ENCODE measurements at regions not wholly inside any gene's neighbourhood (a gene's known extent, or its start where the extent isn't known, plus 50 kb on each side); places are given as distances from the start of the nearest gene placed in this dataset.

DNA sequence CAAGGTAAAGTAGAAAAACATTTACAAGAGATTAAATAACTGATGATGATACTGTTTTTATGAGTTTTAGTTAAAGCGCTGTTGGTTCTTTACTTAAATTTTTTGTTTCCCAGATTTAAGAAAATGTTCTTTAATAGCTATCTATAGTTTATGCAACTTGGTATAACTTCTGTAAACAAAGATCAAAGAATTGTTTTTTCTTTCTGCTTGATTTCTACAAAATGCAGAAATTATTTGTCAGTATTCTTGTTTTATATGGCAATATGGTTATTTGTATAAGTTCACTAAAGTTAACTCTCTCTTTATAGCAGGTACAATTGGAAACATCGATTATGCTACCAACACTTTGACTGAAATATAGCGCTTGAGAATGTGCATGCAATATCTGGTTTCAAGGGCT lies 2465.1 kb upstream of the PCDH20 start:
- H3K4me1 ChIP-seq (ENCODE audit: insufficient read depth), result no peaks in the 10 kb centered on the region
- no peak overlapping the region for H3K4me3 ChIP-seq
- TF ChIP-seq EP300 (IDR thresholded peaks at IDR 0.05) (no peak), POLR2A (IDR thresholded peaks at IDR 0.05) (no peak)
- TF ChIP-seq, protein P1, sequence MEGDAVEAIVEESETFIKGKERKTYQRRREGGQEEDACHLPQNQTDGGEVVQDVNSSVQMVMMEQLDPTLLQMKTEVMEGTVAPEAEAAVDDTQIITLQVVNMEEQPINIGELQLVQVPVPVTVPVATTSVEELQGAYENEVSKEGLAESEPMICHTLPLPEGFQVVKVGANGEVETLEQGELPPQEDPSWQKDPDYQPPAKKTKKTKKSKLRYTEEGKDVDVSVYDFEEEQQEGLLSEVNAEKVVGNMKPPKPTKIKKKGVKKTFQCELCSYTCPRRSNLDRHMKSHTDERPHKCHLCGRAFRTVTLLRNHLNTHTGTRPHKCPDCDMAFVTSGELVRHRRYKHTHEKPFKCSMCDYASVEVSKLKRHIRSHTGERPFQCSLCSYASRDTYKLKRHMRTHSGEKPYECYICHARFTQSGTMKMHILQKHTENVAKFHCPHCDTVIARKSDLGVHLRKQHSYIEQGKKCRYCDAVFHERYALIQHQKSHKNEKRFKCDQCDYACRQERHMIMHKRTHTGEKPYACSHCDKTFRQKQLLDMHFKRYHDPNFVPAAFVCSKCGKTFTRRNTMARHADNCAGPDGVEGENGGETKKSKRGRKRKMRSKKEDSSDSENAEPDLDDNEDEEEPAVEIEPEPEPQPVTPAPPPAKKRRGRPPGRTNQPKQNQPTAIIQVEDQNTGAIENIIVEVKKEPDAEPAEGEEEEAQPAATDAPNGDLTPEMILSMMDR (IDR thresholded peaks at IDR 0.05), result no peak
- no peaks in the 10 kb centered on the region for H3K27me3 ChIP-seq
- H3K36me3 ChIP-seq, result no peaks in the 10 kb centered on the region
- no peak overlapping the region for H3K27ac ChIP-seq
- 62 to 83% (median 81%) methylated on average over 3 of the region's 3 CpGs for WGBS, 3 donors
- H3K9me3 ChIP-seq, result no peaks in the 10 kb centered on the region
- intact Hi-C loops (cut with DNase I), result no loop called here
- DNase-seq, result no peak

DNA sequence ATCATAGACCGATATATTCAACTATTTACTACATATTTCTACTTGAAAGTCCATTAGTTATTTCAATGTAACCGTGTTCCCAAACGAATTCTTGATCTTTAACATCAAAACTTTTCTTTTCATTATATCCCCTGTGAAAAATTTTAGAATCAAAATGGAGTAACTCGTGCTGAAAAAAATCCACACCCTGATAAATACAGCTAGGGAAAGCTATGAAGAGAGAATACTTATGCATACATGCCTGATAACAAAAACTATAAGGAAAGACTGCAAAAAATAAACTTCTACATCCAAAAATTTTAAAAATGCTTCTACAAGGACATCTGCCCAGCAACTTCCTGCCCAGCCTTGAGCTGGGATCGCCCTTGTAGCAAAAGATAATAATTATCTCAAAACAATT lies 2458.3 kb upstream of the PCDH20 start:
- H3K27me3 ChIP-seq, result no peaks in the 10 kb centered on the region
- no peaks in the 10 kb centered on the region for H3K4me1 ChIP-seq (ENCODE audit: insufficient read depth)
- TF ChIP-seq, protein P1 (IDR thresholded peaks at IDR 0.05), result no peak
- no peak for TF ChIP-seq EP300 (IDR thresholded peaks at IDR 0.05)
- no peak for TF ChIP-seq POLR2A (IDR thresholded peaks at IDR 0.05)
- WGBS, 3 donors, result 64 to 75% (median 70%) methylated on average over 5 of the region's 5 CpGs
- H3K36me3 ChIP-seq, result no peaks in the 10 kb centered on the region
- H3K9me3 ChIP-seq, result no peaks in the 10 kb centered on the region
- no peak overlapping the region for H3K27ac ChIP-seq
- intact Hi-C loops (cut with DNase I), result no loop called here
- no peak overlapping the region for H3K4me3 ChIP-seq
- no peak for DNase-seq

DNA sequence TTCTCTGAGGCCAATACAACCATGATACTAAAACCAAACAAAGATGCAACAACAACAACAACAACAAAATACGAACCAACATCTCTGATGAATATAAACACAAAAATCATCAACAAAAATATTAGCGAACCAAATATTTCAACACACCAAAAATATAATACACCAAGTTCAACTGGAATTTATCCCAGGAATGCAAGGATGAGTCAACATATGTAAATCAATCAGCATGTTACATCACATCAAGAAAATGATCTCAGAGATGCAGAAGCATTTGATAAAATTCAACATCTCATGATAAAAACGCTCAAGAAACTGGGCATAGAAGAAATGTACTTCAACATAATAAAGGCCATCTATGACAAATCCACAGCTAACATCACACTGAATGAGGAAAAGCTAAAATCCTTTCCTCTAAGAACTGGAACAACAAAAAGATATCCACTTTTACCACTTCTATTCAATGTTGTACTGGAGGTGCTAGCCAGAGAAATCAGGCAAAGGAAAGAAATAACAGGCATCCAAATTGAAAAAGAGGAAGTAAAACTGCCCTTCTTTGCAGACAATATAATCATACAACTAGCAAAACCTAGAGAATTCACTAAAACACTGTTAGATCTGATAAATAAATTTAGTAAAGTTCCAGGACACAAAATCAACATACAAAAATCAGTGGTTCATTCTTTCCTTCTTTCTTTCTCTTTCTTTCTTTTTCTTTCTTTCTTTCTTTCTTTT lies 2448.7 kb upstream of the PCDH20 start:
- WGBS, 3 donors, result 79 to 81% (median 81%) methylated on average over 3 of the region's 3 CpGs
- intact Hi-C loops (cut with DNase I), result no loop called here
- Histone ChIP-seq H3K27ac (no peak overlapping the region), H3K9me3 (no peaks in the 10 kb centered on the region), H3K4me1 (ENCODE audit: insufficient read depth) (no peaks in the 10 kb centered on the region), H3K27me3 (no peaks in the 10 kb centered on the region), H3K36me3 (no peaks in the 10 kb centered on the region), H3K4me3 (no peak overlapping the region)
- TF ChIP-seq EP300 (IDR thresholded peaks at IDR 0.05) (no peak), POLR2A (IDR thresholded peaks at IDR 0.05) (no peak)
- TF ChIP-seq, protein P1 (IDR thresholded peaks at IDR 0.05), result no peak
- no peak for DNase-seq

DNA sequence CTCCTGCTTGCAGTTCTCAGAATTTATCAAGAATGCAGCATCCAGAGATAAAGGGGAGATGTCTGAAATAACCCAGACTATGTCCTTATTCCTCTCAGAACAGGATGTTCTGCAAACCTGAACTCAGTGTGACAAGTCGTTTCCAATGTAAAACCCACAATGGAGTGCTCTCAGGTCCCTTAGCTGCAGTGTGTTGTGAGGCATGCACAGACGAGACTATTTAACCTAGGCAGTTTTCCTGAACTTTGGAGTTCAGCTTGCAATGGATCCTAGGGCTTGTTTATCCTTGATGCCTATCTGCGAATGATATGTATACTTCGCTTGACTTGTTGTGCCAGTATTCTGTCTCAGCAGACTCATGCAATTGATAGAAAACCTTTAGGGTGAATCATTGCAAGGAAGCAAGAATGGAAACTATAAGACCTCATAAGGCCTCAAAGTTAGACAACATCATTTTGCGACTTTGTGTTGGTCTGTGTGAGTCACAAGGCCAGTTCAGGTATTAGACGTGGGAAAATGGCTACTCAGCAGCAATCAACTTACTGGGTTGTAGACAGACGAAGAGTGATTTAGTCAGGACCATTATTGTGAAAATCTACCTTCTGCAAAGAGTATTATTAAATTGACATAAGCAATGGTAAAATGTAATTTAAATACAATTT lies 2439.9 kb upstream of the PCDH20 start:
- H3K27me3 ChIP-seq, result no peaks in the 10 kb centered on the region
- no peak overlapping the region for H3K4me3 ChIP-seq
- TF ChIP-seq EP300 (IDR thresholded peaks at IDR 0.05) (no peak), POLR2A (IDR thresholded peaks at IDR 0.05) (no peak)
- TF ChIP-seq, protein P1 (IDR thresholded peaks at IDR 0.05), result no peak
- intact Hi-C loops (cut with DNase I), result no loop called here
- no peaks in the 10 kb centered on the region for H3K9me3 ChIP-seq
- H3K36me3 ChIP-seq, result no peaks in the 10 kb centered on the region
- H3K27ac ChIP-seq, result no peak overlapping the region
- H3K4me1 ChIP-seq (ENCODE audit: insufficient read depth), result no peaks in the 10 kb centered on the region
- WGBS, 3 donors, result 78 to 82% (median 80%) methylated on average over 7 of the region's 7 CpGs
- DNase-seq, result no peak

All from ovary (tissue), 7 donors.